ENCODE measurements at regions not wholly inside any gene's neighbourhood (a gene's known extent, or its start where the extent isn't known, plus 50 kb on each side); places are given as distances from the start of the nearest gene placed in this dataset.

DNA sequence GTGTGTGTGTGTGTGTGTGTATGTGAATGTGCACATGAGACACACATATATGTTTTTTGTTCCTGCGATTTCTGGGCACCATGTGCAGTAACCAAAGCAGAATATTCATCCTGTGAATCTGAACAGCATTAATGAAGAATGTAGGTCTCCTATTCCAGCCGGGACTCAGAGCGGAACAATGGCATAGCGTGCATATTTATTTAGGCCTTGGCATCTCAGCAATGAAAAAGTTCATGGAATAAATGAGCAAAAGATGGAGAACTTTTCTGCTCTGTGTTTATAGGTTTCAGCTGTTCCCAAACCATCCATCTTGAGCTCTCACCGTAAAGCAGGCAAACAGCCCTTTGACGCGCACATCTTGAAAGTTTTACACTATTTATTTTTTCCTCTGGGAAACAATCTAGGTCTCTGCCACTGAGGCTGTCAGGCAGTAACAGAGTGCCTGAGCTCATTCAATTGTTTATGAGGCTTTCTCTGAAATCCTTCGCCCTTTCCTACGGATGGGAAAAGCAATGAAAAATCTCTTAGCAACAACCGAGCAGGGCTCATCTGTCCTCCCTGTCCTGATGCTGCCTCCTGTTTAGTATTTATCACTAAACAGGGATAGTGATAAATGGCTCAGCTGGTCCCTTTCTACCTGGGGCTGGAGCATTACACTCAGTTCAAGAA, 65.9 kb upstream of the KCNK12 start:
- H3F3A ChIP-seq (ENCODE audit: low read depth) = no peaks in the 10 kb centered on the region
- no peak overlapping the region for H3K9ac ChIP-seq
- no peak for DNase-seq (ENCODE audit: low spot score)
- H2AFZ ChIP-seq (replicated peaks) = no peak overlapping the region
- H3K27ac ChIP-seq = no peak overlapping the region
- no peaks in the 10 kb centered on the region for H3K27me3 ChIP-seq
- TF ChIP-seq, protein P1, sequence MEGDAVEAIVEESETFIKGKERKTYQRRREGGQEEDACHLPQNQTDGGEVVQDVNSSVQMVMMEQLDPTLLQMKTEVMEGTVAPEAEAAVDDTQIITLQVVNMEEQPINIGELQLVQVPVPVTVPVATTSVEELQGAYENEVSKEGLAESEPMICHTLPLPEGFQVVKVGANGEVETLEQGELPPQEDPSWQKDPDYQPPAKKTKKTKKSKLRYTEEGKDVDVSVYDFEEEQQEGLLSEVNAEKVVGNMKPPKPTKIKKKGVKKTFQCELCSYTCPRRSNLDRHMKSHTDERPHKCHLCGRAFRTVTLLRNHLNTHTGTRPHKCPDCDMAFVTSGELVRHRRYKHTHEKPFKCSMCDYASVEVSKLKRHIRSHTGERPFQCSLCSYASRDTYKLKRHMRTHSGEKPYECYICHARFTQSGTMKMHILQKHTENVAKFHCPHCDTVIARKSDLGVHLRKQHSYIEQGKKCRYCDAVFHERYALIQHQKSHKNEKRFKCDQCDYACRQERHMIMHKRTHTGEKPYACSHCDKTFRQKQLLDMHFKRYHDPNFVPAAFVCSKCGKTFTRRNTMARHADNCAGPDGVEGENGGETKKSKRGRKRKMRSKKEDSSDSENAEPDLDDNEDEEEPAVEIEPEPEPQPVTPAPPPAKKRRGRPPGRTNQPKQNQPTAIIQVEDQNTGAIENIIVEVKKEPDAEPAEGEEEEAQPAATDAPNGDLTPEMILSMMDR (IDR thresholded peaks at IDR 0.05) = no peak
- TF ChIP-seq EZH2 (IDR thresholded peaks at IDR 0.05) = no peak
- no peak for TF ChIP-seq EZH2phosphoT487 (IDR thresholded peaks at IDR 0.05)
- H4K20me1 ChIP-seq (ENCODE audit: low read depth) = no peaks in the 10 kb centered on the region
- H3K36me3 ChIP-seq = no peaks in the 10 kb centered on the region
- peaks cover 1% of the 10 kb centered on the region for H3K4me1 ChIP-seq
- Mint-ChIP-seq H3K9me3 (no peaks in the 10 kb centered on the region), H3K36me3 (no peaks in the 10 kb centered on the region), H3K27me3 (ENCODE audit: insufficient read depth, low read depth) (peaks cover 3% of the 10 kb centered on the region), H3K4me1 (peaks cover 11% of the 10 kb centered on the region), H3K27ac (no peak overlapping the region), H3K4me3 (no peak overlapping the region)
- H3K9me3 ChIP-seq (ENCODE audit: low read depth) = no peaks in the 10 kb centered on the region
- no peak overlapping the region for H3K4me3 ChIP-seq
- H3K4me2 ChIP-seq = no peak overlapping the region
- H3K79me2 ChIP-seq (ENCODE audit: low read depth) = no peaks in the 10 kb centered on the region

DNA sequence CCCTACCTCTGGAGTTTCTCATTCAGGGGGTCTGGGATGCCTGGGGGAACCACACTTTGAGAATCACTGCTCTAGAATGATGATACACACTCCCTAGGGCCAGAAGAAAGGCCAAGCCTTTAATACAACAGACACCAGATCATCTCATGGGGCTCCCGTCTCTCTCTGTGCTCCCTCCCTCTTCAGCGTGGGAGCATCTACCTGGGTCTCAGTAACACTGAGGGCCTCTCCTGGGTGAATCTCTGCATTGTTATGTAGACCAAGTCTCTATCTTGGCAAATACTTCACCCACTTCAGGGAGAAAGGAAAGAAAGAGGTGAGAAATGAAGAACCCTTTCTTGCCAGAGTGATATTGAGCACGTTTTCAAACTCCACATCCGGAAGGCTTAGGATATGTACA, 65.4 kb upstream of the KCNK12 start:
- no peaks in the 10 kb centered on the region for H3F3A ChIP-seq (ENCODE audit: low read depth)
- H2AFZ ChIP-seq (replicated peaks) = no peak overlapping the region
- no peak overlapping the region for H3K9ac ChIP-seq
- H3K9me3 ChIP-seq (ENCODE audit: low read depth) = no peaks in the 10 kb centered on the region
- H4K20me1 ChIP-seq (ENCODE audit: low read depth) = no peaks in the 10 kb centered on the region
- H3K4me3 ChIP-seq = no peak overlapping the region
- Mint-ChIP-seq H3K9me3 (no peaks in the 10 kb centered on the region), H3K27me3 (ENCODE audit: insufficient read depth, low read depth) (peaks cover 3% of the 10 kb centered on the region), H3K27ac (peak overlapping the region; percentile 39), H3K4me3 (no peak overlapping the region), H3K4me1 (peaks cover 15% of the 10 kb centered on the region), H3K36me3 (no peaks in the 10 kb centered on the region)
- H3K79me2 ChIP-seq (ENCODE audit: low read depth) = no peaks in the 10 kb centered on the region
- H3K36me3 ChIP-seq = no peaks in the 10 kb centered on the region
- no peaks in the 10 kb centered on the region for H3K4me1 ChIP-seq
- H3K27me3 ChIP-seq = no peaks in the 10 kb centered on the region
- no peak for DNase-seq (ENCODE audit: low spot score)
- no peak overlapping the region for H3K4me2 ChIP-seq
- TF ChIP-seq, protein P1 (IDR thresholded peaks at IDR 0.05) = no peak
- TF ChIP-seq EZH2phosphoT487 (IDR thresholded peaks at IDR 0.05) (no peak), EZH2 (IDR thresholded peaks at IDR 0.05) (no peak)
- no peak overlapping the region for H3K27ac ChIP-seq

DNA sequence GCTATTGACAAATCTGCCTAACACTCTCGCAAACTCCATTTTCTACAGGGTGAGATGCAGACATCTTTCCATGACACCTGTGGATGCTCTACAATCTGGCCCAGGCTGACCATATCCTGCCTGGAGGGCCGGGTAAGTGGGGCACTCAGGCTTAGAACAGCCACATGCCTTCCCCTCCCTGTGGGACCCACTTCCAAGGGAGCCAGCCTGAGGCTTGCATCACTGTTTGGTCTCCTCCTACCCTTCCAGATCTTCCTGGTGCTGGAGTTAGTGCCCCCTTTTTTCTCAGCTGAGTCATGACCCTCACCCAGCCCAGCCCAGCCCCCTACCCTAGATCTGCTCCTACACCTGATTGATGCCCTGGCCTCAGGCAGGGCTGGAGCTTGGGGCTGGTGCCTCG, 62.0 kb upstream of the KCNK12 start:
- H3K9ac ChIP-seq = no peak overlapping the region
- H3K79me2 ChIP-seq (ENCODE audit: low read depth) = no peaks in the 10 kb centered on the region
- DNase-seq (ENCODE audit: low spot score) = no peak
- H3K36me3 ChIP-seq = no peaks in the 10 kb centered on the region
- H3F3A ChIP-seq (ENCODE audit: low read depth) = no peaks in the 10 kb centered on the region
- no peak overlapping the region for H3K4me3 Mint-ChIP-seq
- H3K4me1 ChIP-seq = peaks cover 4% of the 10 kb centered on the region
- H3K4me2 ChIP-seq = no peak overlapping the region
- H4K20me1 ChIP-seq (ENCODE audit: low read depth) = no peaks in the 10 kb centered on the region
- H2AFZ ChIP-seq (replicated peaks) = no peak overlapping the region
- H3K27ac Mint-ChIP-seq = no peak overlapping the region
- H3K9me3 ChIP-seq (ENCODE audit: low read depth) = no peaks in the 10 kb centered on the region
- peaks cover 21% of the 10 kb centered on the region for H3K4me1 Mint-ChIP-seq
- H3K27me3 Mint-ChIP-seq (ENCODE audit: insufficient read depth, low read depth) = peaks cover 3% of the 10 kb centered on the region
- H3K36me3 Mint-ChIP-seq = no peaks in the 10 kb centered on the region
- H3K9me3 Mint-ChIP-seq = no peaks in the 10 kb centered on the region
- TF ChIP-seq, protein P1 (IDR thresholded peaks at IDR 0.05) = no peak
- TF ChIP-seq EZH2phosphoT487 (IDR thresholded peaks at IDR 0.05) = no peak
- TF ChIP-seq EZH2 (IDR thresholded peaks at IDR 0.05) = no peak
- no peak overlapping the region for H3K4me3 ChIP-seq
- no peak overlapping the region for H3K27ac ChIP-seq
- H3K27me3 ChIP-seq = no peaks in the 10 kb centered on the region

Data from neural progenitor cell (in vitro differentiated cells).